GM23338 (cell line): ENCODE measurements at regions not wholly inside any gene's neighbourhood (a gene's known extent, or its start where the extent isn't known, plus 50 kb on each side); places are given as distances from the start of the nearest gene placed in this dataset.

Source experiments
- ATAC-seq: fragments of 200-7000 bp; cut with Tn5 transposase; 3 replicates; pipeline ENCODE4 v1.9.1; 2020
- DNase-seq: peaks from one replicate; pipeline ENCODE4 v3.0.0-alpha.2; 2015; ENCODE audit warnings: low spot score
- H2AFZ ChIP-seq: fragments of 200-600 bp; sonication (generic); 2 replicates; pipeline ENCODE4 v1.8.0; 2016; ENCODE audit warnings: antibody characterized with exemption, mild to moderate bottlenecking, moderate library complexity
- H3F3A ChIP-seq: fragments of 200-600 bp; sonication (generic); replicated peaks from 2 replicates; pipeline ENCODE4 v1.8.0; 2017; ENCODE audit warnings: antibody characterized with exemption, mixed run types, low read depth
- H3K27ac ChIP-seq: fragments of 200-600 bp; sonication (generic); 2 replicates; pipeline ENCODE4 v1.6.1; 2016; ENCODE audit warnings: low read depth
- H3K27me3 ChIP-seq: fragments of 200-600 bp; sonication (generic); 2 replicates; pipeline ENCODE4 v1.8.0; 2016; ENCODE audit warnings: mild to moderate bottlenecking, mixed run types, moderate library complexity; ENCODE audit not compliant: insufficient read depth
- H3K36me3 ChIP-seq: fragments of 200-600 bp; sonication (generic); 2 replicates; pipeline ENCODE4 v1.8.0; 2016; ENCODE audit warnings: mild to moderate bottlenecking; ENCODE audit not compliant: insufficient read depth
- H3K4me1 ChIP-seq: fragments of 200-600 bp; sonication (generic); 2 replicates; pipeline ENCODE4 v1.8.0; 2016; ENCODE audit warnings: mild to moderate bottlenecking, moderate library complexity; ENCODE audit not compliant: insufficient read depth
- H3K4me2 ChIP-seq: fragments of 200-600 bp; sonication (generic); 2 replicates; pipeline ENCODE4 v1.7.1; 2017; ENCODE audit warnings: mixed run types
- H3K4me3 ChIP-seq: fragments of 200-600 bp; sonication (generic); 2 replicates; pipeline ENCODE4 v1.6.1; 2016; ENCODE audit warnings: mixed run types
- H3K79me2 ChIP-seq: fragments of 200-600 bp; sonication (generic); replicated peaks from 2 replicates; pipeline ENCODE4 v1.8.0; 2017; ENCODE audit warnings: mild to moderate bottlenecking; ENCODE audit not compliant: insufficient read depth
- H3K9me2 ChIP-seq: fragments of 200-600 bp; sonication (generic); 2 replicates; pipeline ENCODE4 v1.8.0; 2017; ENCODE audit not compliant: insufficient read depth
- H4K20me1 ChIP-seq: fragments of 200-600 bp; sonication (generic); replicated peaks from 2 replicates; pipeline ENCODE4 v1.8.0; 2017; ENCODE audit warnings: mild to moderate bottlenecking; ENCODE audit not compliant: insufficient read depth
- H3K27ac Mint-ChIP-seq: 2 replicates; pipeline ENCODE4 v1.8.0; 2020; ENCODE audit warnings: inconsistent platforms, mild to moderate bottlenecking, moderate library complexity, mixed read lengths
- H3K27me3 Mint-ChIP-seq: 3 replicates; pipeline ENCODE4 v1.8.0; 2022; ENCODE audit warnings: low read depth, mild to moderate bottlenecking, moderate library complexity, mixed read lengths, inconsistent platforms; ENCODE audit not compliant: insufficient read depth, poor library complexity
- H3K36me3 Mint-ChIP-seq: 3 replicates; pipeline ENCODE4 v1.8.0; 2021; ENCODE audit warnings: low read depth, mild to moderate bottlenecking, inconsistent platforms, moderate library complexity, mixed read lengths
- H3K4me1 Mint-ChIP-seq: 3 replicates; pipeline ENCODE4 v1.8.0; 2020; ENCODE audit warnings: mild to moderate bottlenecking, inconsistent platforms, mixed read lengths
- H3K4me3 Mint-ChIP-seq: 3 replicates; pipeline ENCODE4 v1.8.0; 2021; ENCODE audit warnings: moderate library complexity, mild to moderate bottlenecking, inconsistent platforms, mixed read lengths
- H3K9me3 Mint-ChIP-seq: 3 replicates; pipeline ENCODE4 v1.8.0; 2020; ENCODE audit warnings: moderate library complexity, mild to moderate bottlenecking, inconsistent platforms, mixed read lengths
- CREB1 ChIP-seq: fragments of 250-450 bp; sonication (Bioruptor Pico); IDR thresholded peaks from 2 replicates; pipeline ENCODE4 v1.5.0; 2020; ENCODE audit warnings: low read depth, mild to moderate bottlenecking, moderate library complexity
- EZH2 ChIP-seq: fragments of 200-600 bp; sonication (generic); IDR thresholded peaks from one replicate; pipeline ENCODE4 v1.8.0; 2017; ENCODE audit warnings: antibody characterized with exemption, mild to moderate bottlenecking, low read depth; ENCODE audit not compliant: unreplicated experiment
- EZH2phosphoT487 ChIP-seq: fragments of 200-600 bp; sonication (generic); IDR thresholded peaks from one replicate; pipeline ENCODE4 v1.8.1; 2018; ENCODE audit warnings: antibody characterized with exemption; ENCODE audit not compliant: unreplicated experiment
- JUNB ChIP-seq: IDR thresholded peaks from one replicate; pipeline ENCODE4 v1.6.1; 2016; ENCODE audit warnings: antibody characterized with exemption; ENCODE audit not compliant: unreplicated experiment
- NANOG ChIP-seq: IDR thresholded peaks from 2 replicates; pipeline ENCODE4 v1.6.1; 2016; ENCODE audit warnings: antibody characterized with exemption, borderline replicate concordance
- POLR2AphosphoS5 ChIP-seq: IDR thresholded peaks from 2 replicates; pipeline ENCODE4 v1.6.1; 2016; ENCODE audit warnings: antibody characterized with exemption, low read depth
- STAT1 ChIP-seq: IDR thresholded peaks from one replicate; pipeline ENCODE4 v1.6.1; 2016; ENCODE audit warnings: antibody characterized with exemption; ENCODE audit not compliant: unreplicated experiment
- ZNF114 ChIP-seq: fragments of 250-450 bp; sonication (Bioruptor Pico); IDR thresholded peaks from 2 replicates; pipeline ENCODE4 v1.5.0; 2020; ENCODE audit warnings: mild to moderate bottlenecking, moderate library complexity
- ZNF331 ChIP-seq: fragments of 250-450 bp; sonication (Bioruptor Pico); IDR thresholded peaks from 2 replicates; pipeline ENCODE4 v1.5.0; 2020; ENCODE audit warnings: low read depth, mild to moderate bottlenecking, moderate library complexity
- TF ChIP-seq, protein P1 (sequence below): IDR thresholded peaks from 2 replicates; pipeline ENCODE4 v1.6.1; 2016; ENCODE audit warnings: antibody characterized with exemption
- TF ChIP-seq, protein P2 (sequence below): IDR thresholded peaks from one replicate; pipeline ENCODE4 v1.6.1; 2018; ENCODE audit warnings: antibody characterized with exemption; ENCODE audit not compliant: unreplicated experiment
- TF ChIP-seq, protein P3 (sequence below), 2 experiments: fragments of 200-600 bp in 1 of 2; sonication (generic) in 1 of 2; conservative IDR thresholded peaks; 2 replicates each; pipeline versions ENCODE4 v1.5.1 to v1.6.1; 2016 to 2017; ENCODE audit warnings: antibody characterized with exemption in 2 of 2, low read depth in 2 of 2, mild to moderate bottlenecking in 2 of 2, moderate library complexity in 1 of 2

DNA sequence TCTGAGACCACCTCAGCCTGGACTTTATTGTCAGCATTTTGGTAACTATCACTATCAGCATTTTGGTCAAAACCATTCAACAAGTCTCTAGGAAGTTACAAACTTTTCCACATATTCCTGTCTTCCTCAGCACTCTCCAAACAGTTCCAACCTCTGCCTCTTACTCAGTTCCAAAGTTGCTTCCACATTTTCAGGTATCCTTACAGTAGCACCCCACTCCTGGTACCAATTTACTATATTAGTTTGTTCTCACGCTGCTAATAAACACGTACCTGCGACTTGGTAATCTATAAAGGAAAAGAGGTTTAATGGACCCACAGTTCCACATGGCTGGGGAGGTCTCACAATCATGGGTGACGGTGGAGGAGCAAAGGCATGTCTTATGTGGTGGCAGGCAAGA is 551.3 kb downstream of the DMRTA1 start (continued):
- TF ChIP-seq, protein P1, sequence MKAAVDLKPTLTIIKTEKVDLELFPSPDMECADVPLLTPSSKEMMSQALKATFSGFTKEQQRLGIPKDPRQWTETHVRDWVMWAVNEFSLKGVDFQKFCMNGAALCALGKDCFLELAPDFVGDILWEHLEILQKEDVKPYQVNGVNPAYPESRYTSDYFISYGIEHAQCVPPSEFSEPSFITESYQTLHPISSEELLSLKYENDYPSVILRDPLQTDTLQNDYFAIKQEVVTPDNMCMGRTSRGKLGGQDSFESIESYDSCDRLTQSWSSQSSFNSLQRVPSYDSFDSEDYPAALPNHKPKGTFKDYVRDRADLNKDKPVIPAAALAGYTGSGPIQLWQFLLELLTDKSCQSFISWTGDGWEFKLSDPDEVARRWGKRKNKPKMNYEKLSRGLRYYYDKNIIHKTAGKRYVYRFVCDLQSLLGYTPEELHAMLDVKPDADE: no peak
- TF ChIP-seq NANOG (no peak), ZNF331 (no peak), CREB1 (CRISPR knock-in tag) (no peak), POLR2AphosphoS5 (no peak), EZH2phosphoT487 (no peak), EZH2 (no peak), STAT1 (no peak)
- TF ChIP-seq, protein P2, sequence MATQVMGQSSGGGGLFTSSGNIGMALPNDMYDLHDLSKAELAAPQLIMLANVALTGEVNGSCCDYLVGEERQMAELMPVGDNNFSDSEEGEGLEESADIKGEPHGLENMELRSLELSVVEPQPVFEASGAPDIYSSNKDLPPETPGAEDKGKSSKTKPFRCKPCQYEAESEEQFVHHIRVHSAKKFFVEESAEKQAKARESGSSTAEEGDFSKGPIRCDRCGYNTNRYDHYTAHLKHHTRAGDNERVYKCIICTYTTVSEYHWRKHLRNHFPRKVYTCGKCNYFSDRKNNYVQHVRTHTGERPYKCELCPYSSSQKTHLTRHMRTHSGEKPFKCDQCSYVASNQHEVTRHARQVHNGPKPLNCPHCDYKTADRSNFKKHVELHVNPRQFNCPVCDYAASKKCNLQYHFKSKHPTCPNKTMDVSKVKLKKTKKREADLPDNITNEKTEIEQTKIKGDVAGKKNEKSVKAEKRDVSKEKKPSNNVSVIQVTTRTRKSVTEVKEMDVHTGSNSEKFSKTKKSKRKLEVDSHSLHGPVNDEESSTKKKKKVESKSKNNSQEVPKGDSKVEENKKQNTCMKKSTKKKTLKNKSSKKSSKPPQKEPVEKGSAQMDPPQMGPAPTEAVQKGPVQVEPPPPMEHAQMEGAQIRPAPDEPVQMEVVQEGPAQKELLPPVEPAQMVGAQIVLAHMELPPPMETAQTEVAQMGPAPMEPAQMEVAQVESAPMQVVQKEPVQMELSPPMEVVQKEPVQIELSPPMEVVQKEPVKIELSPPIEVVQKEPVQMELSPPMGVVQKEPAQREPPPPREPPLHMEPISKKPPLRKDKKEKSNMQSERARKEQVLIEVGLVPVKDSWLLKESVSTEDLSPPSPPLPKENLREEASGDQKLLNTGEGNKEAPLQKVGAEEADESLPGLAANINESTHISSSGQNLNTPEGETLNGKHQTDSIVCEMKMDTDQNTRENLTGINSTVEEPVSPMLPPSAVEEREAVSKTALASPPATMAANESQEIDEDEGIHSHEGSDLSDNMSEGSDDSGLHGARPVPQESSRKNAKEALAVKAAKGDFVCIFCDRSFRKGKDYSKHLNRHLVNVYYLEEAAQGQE: no peak
- TF ChIP-seq, protein P3, sequence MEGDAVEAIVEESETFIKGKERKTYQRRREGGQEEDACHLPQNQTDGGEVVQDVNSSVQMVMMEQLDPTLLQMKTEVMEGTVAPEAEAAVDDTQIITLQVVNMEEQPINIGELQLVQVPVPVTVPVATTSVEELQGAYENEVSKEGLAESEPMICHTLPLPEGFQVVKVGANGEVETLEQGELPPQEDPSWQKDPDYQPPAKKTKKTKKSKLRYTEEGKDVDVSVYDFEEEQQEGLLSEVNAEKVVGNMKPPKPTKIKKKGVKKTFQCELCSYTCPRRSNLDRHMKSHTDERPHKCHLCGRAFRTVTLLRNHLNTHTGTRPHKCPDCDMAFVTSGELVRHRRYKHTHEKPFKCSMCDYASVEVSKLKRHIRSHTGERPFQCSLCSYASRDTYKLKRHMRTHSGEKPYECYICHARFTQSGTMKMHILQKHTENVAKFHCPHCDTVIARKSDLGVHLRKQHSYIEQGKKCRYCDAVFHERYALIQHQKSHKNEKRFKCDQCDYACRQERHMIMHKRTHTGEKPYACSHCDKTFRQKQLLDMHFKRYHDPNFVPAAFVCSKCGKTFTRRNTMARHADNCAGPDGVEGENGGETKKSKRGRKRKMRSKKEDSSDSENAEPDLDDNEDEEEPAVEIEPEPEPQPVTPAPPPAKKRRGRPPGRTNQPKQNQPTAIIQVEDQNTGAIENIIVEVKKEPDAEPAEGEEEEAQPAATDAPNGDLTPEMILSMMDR (conservative IDR thresholded peaks at IDR 0.05; ENCODE audit: low read depth in 2 of 2): no peak

DNA sequence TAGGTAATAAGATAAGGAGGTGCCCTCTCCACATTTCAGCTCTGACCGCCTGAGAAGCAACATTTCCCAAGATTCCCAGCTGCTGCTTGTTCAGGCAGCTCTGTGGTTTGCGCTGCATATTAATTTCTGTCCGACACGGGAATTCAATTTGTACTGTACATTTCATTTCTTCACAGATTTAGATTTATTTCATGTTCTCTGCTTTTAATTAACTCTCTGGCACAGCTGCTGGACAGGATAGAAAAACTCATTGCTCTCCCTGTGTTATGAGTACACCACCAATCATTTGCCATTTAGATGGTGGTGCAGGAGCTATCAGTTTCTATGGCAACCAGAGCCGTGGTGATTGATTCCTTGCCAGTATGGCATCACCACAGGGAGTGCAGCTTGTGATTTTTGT is 558.5 kb downstream of the DMRTA1 start:
- no peak overlapping the region for H2AFZ ChIP-seq
- H3K27ac Mint-ChIP-seq: no peak overlapping the region
- no peak for TF ChIP-seq POLR2AphosphoS5
- TF ChIP-seq STAT1: no peak
- no peak for TF ChIP-seq EZH2
- no peak for TF ChIP-seq ZNF331
- TF ChIP-seq CREB1 (CRISPR knock-in tag): no peak
- TF ChIP-seq EZH2phosphoT487: no peak
- no peak for TF ChIP-seq ZNF114 (CRISPR knock-in tag)
- no peak for TF ChIP-seq JUNB
- TF ChIP-seq NANOG: no peak
- TF ChIP-seq, protein P1: no peak
- TF ChIP-seq, protein P2: no peak

More for the DNA sequence above, 558.5 kb downstream of the DMRTA1 start:
- peaks cover 7% of the 10 kb centered on the region; the same call in 2 of the 3 replicates for H3K4me1 Mint-ChIP-seq
- no peaks in the 10 kb centered on the region for H3K27me3 Mint-ChIP-seq
- DNase-seq (peak; percentile 2), ATAC-seq (no peak)
- Histone ChIP-seq H4K20me1 (no peaks in the 10 kb centered on the region), H3K36me3 (no peaks in the 10 kb centered on the region), H3K4me1 (peaks cover 5% of the 10 kb centered on the region), H3K27ac (no peak overlapping the region), H3K79me2 (no peaks in the 10 kb centered on the region), H3K27me3 (no peaks in the 10 kb centered on the region), H3K9me2 (no peaks in the 10 kb centered on the region), H3F3A (no peaks in the 10 kb centered on the region), H3K4me2 (no peak overlapping the region), H3K4me3 (no peak overlapping the region)
- H3K4me3 Mint-ChIP-seq: no peak overlapping the region
- no peaks in the 10 kb centered on the region for H3K9me3 Mint-ChIP-seq
- no peaks in the 10 kb centered on the region for H3K36me3 Mint-ChIP-seq
